Thymus (tissue), 11 donors: ENCODE measurements at regions not wholly inside any gene's neighbourhood (a gene's known extent, or its start where the extent isn't known, plus 50 kb on each side); places are given as distances from the start of the nearest gene placed in this dataset.

Source experiments
- DNase-seq, 9 donors: peaks; one replicate each; pipeline ENCODE4 v3.0.0-alpha.2; 2013; ENCODE audit warnings: low spot score in 9 of 9, low read depth in 6 of 9, missing footprints in 1 of 9
- H3K27ac ChIP-seq, 2 donors: one replicate each; pipeline ENCODE4 v1.5.1; 2013; ENCODE audit warnings: control low read depth in 1 of 2, low read depth in 1 of 2, low read length in 1 of 2, mild to moderate bottlenecking in 1 of 2, moderate library complexity in 1 of 2
- H3K27me3 ChIP-seq, 2 donors: one replicate each; pipeline ENCODE4 v1.5.1; 2013; ENCODE audit warnings: low read length in 1 of 2; ENCODE audit not compliant: control insufficient read depth in 2 of 2, insufficient read depth in 1 of 2
- H3K36me3 ChIP-seq, 2 donors: one replicate each; pipeline ENCODE4 v1.5.1; 2013; ENCODE audit warnings: low read length in 1 of 2, mild to moderate bottlenecking in 1 of 2, moderate library complexity in 1 of 2; ENCODE audit not compliant: control insufficient read depth in 2 of 2, insufficient read depth in 2 of 2
- H3K4me1 ChIP-seq, 2 donors: one replicate each; pipeline ENCODE4 v1.5.1; 2013; ENCODE audit warnings: low read length in 2 of 2; ENCODE audit not compliant: control insufficient read depth in 2 of 2, insufficient read depth in 2 of 2
- H3K4me3 ChIP-seq, 2 donors: one replicate each; pipeline ENCODE4 v1.5.1; 2013; ENCODE audit warnings: low read length in 2 of 2, control low read depth in 1 of 2, mild to moderate bottlenecking in 1 of 2
- H3K9me3 ChIP-seq, 2 donors: one replicate each; pipeline ENCODE4 v1.5.1; 2013; ENCODE audit warnings: low read length in 1 of 2, mild to moderate bottlenecking in 1 of 2; ENCODE audit not compliant: control insufficient read depth in 2 of 2, insufficient read depth in 1 of 2
- WGBS: extraction: QIAGEN DNeasy Blood & Tissue Kit; methylation state at CpG from one replicate; pipeline ENCODE4 v1.1.7; 2013; 5-methylcytosine and 5-hydroxymethylcytosine counted together
- donor health status: healthy.

- H3K27ac ChIP-seq: no peak overlapping the region
- no peaks in the 10 kb centered on the region for H3K4me1 ChIP-seq
- H3K27me3 ChIP-seq: no peaks in the 10 kb centered on the region
- H3K4me3 ChIP-seq: no peak overlapping the region
- no peaks in the 10 kb centered on the region for H3K9me3 ChIP-seq
- DNase-seq: no peak
- no peaks in the 10 kb centered on the region for H3K36me3 ChIP-seq
- 88% methylated on average over 2 of the region's 2 CpGs for WGBS
These were observed 91.9 kb upstream of the DHRS4 start for GRCh38 chr14:23861666-23862065.

- Histone ChIP-seq H3K4me1 (no peaks in the 10 kb centered on the region), H3K27ac (no peak overlapping the region), H3K9me3 (no peaks in the 10 kb centered on the region), H3K27me3 (no peaks in the 10 kb centered on the region), H3K36me3 (no peaks in the 10 kb centered on the region), H3K4me3 (no peak overlapping the region)
- 98% methylated on average over 2 of the region's 2 CpGs for WGBS
- DNase-seq: no peak
These were observed 91.1 kb upstream of the DHRS4 start for GRCh38 chr14:23862513-23862912.

GRCh38 chr14:23863836-23864235 is 89.7 kb upstream of the DHRS4 start:
- no peak for DNase-seq
- Histone ChIP-seq H3K4me3 (no peak overlapping the region), H3K4me1 (no peaks in the 10 kb centered on the region), H3K27ac (no peak overlapping the region), H3K9me3 (no peaks in the 10 kb centered on the region), H3K36me3 (no peaks in the 10 kb centered on the region), H3K27me3 (no peaks in the 10 kb centered on the region)
- 97% methylated on average over 1 of the region's 1 CpG for WGBS

GRCh38 chr14:23864259-23864658 is 89.3 kb upstream of the DHRS4 start:
- Histone ChIP-seq H3K4me3 (no peak overlapping the region), H3K36me3 (no peaks in the 10 kb centered on the region), H3K27ac (no peak overlapping the region), H3K9me3 (no peaks in the 10 kb centered on the region), H3K27me3 (no peaks in the 10 kb centered on the region), H3K4me1 (no peaks in the 10 kb centered on the region)
- no peak for DNase-seq
- WGBS: 96% methylated on average over 2 of the region's 2 CpGs

- DNase-seq: no peak
- Histone ChIP-seq H3K27me3 (no peaks in the 10 kb centered on the region), H3K36me3 (no peaks in the 10 kb centered on the region), H3K27ac (no peak overlapping the region), H3K4me1 (no peaks in the 10 kb centered on the region), H3K4me3 (no peak overlapping the region), H3K9me3 (no peaks in the 10 kb centered on the region)
- WGBS: 90% methylated on average over 3 of the region's 3 CpGs
These were observed 88.7 kb upstream of the DHRS4 start for GRCh38 chr14:23864861-23865260.

GRCh38 chr14:23865502-23865901 is 88.1 kb upstream of the DHRS4 start:
- H3K36me3 ChIP-seq: no peaks in the 10 kb centered on the region
- H3K4me1 ChIP-seq: no peaks in the 10 kb centered on the region
- H3K9me3 ChIP-seq: no peaks in the 10 kb centered on the region
- DNase-seq: no peak
- H3K27ac ChIP-seq: no peak overlapping the region
- H3K27me3 ChIP-seq: no peaks in the 10 kb centered on the region
- H3K4me3 ChIP-seq: no peak overlapping the region
- WGBS: 87% methylated on average over 2 of the region's 2 CpGs

- no peaks in the 10 kb centered on the region for H3K27me3 ChIP-seq
- no peaks in the 10 kb centered on the region for H3K36me3 ChIP-seq
- no peaks in the 10 kb centered on the region for H3K4me1 ChIP-seq
- H3K4me3 ChIP-seq: no peak overlapping the region
- 84% methylated on average over 6 of the region's 6 CpGs for WGBS
- no peaks in the 10 kb centered on the region for H3K9me3 ChIP-seq
- no peak for DNase-seq
- H3K27ac ChIP-seq: no peak overlapping the region
These were observed 87.3 kb upstream of the DHRS4 start for GRCh38 chr14:23866269-23866668.

GRCh38 chr14:23869078-23869719 is 84.4 kb upstream of the DHRS4 start:
- Histone ChIP-seq H3K27me3 (no peaks in the 10 kb centered on the region), H3K9me3 (no peaks in the 10 kb centered on the region), H3K4me1 (no peaks in the 10 kb centered on the region), H3K4me3 (no peak overlapping the region), H3K36me3 (no peaks in the 10 kb centered on the region), H3K27ac (no peak overlapping the region)
- WGBS: 96% methylated on average over 2 of the region's 2 CpGs
- DNase-seq: no peak

GRCh38 chr14:23876160-23876750 is 77.3 kb upstream of the DHRS4 start:
- H3K36me3 ChIP-seq: no peaks in the 10 kb centered on the region
- 99% methylated on average over 3 of the region's 3 CpGs for WGBS
- H3K4me1 ChIP-seq: no peaks in the 10 kb centered on the region
- H3K9me3 ChIP-seq: no peaks in the 10 kb centered on the region
- H3K4me3 ChIP-seq: no peak overlapping the region
- no peak for DNase-seq
- no peaks in the 10 kb centered on the region for H3K27me3 ChIP-seq
- H3K27ac ChIP-seq: no peak overlapping the region
